HCT116 (cell line): ENCODE measurements at regions not wholly inside any gene's neighbourhood (a gene's known extent, or its start where the extent isn't known, plus 50 kb on each side); places are given as distances from the start of the nearest gene placed in this dataset.

Source experiments
- CEBPB ChIP-seq: IDR thresholded peaks from 2 replicates; pipeline ENCODE4 v1.6.1; 2012; ENCODE audit warnings: low read depth
- EGR1 ChIP-seq: IDR thresholded peaks from 2 replicates; pipeline ENCODE4 v1.6.1; 2012; ENCODE audit warnings: low read depth
- EZH2 ChIP-seq: fragments of 200-600 bp; sonication (generic); IDR thresholded peaks from 2 replicates; pipeline ENCODE4 v1.6.1; 2017; ENCODE audit warnings: antibody characterized with exemption, mixed run types
- POLR2A ChIP-seq: IDR thresholded peaks from 2 replicates; pipeline ENCODE4 v1.7.0; 2011; ENCODE audit warnings: borderline replicate concordance; ENCODE audit not compliant: insufficient read depth, insufficient read length; ENCODE audit errors: extremely low read depth
- POLR2AphosphoS5 ChIP-seq: IDR thresholded peaks from 2 replicates; pipeline ENCODE4 v1.6.1; 2011; ENCODE audit warnings: mild to moderate bottlenecking, low read depth, low read length, moderate library complexity
- RAD21 ChIP-seq: IDR thresholded peaks from 2 replicates; pipeline ENCODE4 v1.6.1; 2012; ENCODE audit warnings: low read depth, mild to moderate bottlenecking
- SIN3A ChIP-seq: IDR thresholded peaks from 2 replicates; pipeline ENCODE4 v1.6.1; 2012; ENCODE audit warnings: low read depth
- SRF ChIP-seq: IDR thresholded peaks from 2 replicates; pipeline ENCODE4 v1.6.1; 2012; ENCODE audit warnings: low read depth
- ZNF274 ChIP-seq: fragments of 200-500 bp; sonication (Bioruptor generic); IDR thresholded peaks from 2 replicates; pipeline ENCODE4 v1.6.1; 2014; ENCODE audit warnings: mild to moderate bottlenecking, low read depth, low read length, inconsistent platforms
- TF ChIP-seq, protein P1 (sequence below): IDR thresholded peaks from 2 replicates; pipeline ENCODE4 v1.6.1; 2012
- TF ChIP-seq, protein P2 (sequence below), 3 experiments: fragments of 200-600 bp in 1 of 3; sonication (generic) in 1 of 3; IDR thresholded peaks in 2 of 3; conservative IDR thresholded peaks in 1 of 3; 2 replicates each; pipeline ENCODE4 v1.5.1; 2012 to 2017; ENCODE audit warnings: low read depth in 2 of 3, low read length in 2 of 3, antibody characterized with exemption in 1 of 3, borderline replicate concordance in 1 of 3, control low read depth in 1 of 3, mild to moderate bottlenecking in 1 of 3, mixed read lengths in 1 of 3, mixed run types in 1 of 3, moderate library complexity in 1 of 3; ENCODE audit not compliant: insufficient read depth in 1 of 3
- TF ChIP-seq, protein P3 (sequence below): IDR thresholded peaks from 2 replicates; pipeline ENCODE4 v1.6.1; 2011; ENCODE audit warnings: mild to moderate bottlenecking, low read length, moderate library complexity; ENCODE audit not compliant: insufficient replicate concordance; ENCODE audit errors: extremely low read depth
- TF ChIP-seq, protein P4 (sequence below): IDR thresholded peaks from 2 replicates; pipeline ENCODE4 v1.6.1; 2012; ENCODE audit warnings: low read depth

DNA sequence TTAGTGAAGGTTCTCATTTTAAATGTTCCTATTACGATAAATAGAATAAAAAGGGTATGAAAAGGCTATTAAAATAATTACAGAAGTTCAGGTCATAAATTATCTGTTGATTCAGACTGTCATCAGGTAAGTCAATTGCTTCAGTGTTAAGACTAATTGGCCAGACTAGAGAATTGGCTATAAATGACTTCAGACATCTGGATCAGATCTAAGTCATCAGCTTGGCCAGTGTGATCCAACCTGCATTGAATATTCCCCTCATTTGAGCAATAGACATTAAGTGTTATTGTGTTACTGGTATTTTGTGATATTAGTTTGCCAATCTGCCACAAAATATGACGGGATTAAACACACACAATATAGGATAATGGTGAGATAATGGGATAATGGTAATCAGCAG lies 377.6 kb upstream of the CITED2 start:
- TF ChIP-seq, protein P1, sequence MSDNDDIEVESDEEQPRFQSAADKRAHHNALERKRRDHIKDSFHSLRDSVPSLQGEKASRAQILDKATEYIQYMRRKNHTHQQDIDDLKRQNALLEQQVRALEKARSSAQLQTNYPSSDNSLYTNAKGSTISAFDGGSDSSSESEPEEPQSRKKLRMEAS = no peak
- TF ChIP-seq EZH2 (no peak), POLR2A (no peak), RAD21 (no peak), ZNF274 (no peak), SRF (no peak), POLR2AphosphoS5 (no peak), SIN3A (no peak), EGR1 (no peak), CEBPB (no peak)
- TF ChIP-seq, protein P2, sequence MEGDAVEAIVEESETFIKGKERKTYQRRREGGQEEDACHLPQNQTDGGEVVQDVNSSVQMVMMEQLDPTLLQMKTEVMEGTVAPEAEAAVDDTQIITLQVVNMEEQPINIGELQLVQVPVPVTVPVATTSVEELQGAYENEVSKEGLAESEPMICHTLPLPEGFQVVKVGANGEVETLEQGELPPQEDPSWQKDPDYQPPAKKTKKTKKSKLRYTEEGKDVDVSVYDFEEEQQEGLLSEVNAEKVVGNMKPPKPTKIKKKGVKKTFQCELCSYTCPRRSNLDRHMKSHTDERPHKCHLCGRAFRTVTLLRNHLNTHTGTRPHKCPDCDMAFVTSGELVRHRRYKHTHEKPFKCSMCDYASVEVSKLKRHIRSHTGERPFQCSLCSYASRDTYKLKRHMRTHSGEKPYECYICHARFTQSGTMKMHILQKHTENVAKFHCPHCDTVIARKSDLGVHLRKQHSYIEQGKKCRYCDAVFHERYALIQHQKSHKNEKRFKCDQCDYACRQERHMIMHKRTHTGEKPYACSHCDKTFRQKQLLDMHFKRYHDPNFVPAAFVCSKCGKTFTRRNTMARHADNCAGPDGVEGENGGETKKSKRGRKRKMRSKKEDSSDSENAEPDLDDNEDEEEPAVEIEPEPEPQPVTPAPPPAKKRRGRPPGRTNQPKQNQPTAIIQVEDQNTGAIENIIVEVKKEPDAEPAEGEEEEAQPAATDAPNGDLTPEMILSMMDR (IDR thresholded peaks at IDR 0.05 in 2 of 3, conservative IDR thresholded peaks at IDR 0.05 in 1 of 3; ENCODE audit: borderline replicate concordance in 1 of 3, insufficient read depth in 1 of 3, low read depth in 2 of 3, low read length in 2 of 3) = no peak
- TF ChIP-seq, protein P3, sequence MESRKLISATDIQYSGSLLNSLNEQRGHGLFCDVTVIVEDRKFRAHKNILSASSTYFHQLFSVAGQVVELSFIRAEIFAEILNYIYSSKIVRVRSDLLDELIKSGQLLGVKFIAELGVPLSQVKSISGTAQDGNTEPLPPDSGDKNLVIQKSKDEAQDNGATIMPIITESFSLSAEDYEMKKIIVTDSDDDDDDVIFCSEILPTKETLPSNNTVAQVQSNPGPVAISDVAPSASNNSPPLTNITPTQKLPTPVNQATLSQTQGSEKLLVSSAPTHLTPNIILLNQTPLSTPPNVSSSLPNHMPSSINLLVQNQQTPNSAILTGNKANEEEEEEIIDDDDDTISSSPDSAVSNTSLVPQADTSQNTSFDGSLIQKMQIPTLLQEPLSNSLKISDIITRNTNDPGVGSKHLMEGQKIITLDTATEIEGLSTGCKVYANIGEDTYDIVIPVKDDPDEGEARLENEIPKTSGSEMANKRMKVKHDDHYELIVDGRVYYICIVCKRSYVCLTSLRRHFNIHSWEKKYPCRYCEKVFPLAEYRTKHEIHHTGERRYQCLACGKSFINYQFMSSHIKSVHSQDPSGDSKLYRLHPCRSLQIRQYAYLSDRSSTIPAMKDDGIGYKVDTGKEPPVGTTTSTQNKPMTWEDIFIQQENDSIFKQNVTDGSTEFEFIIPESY = no peak
- TF ChIP-seq, protein P4, sequence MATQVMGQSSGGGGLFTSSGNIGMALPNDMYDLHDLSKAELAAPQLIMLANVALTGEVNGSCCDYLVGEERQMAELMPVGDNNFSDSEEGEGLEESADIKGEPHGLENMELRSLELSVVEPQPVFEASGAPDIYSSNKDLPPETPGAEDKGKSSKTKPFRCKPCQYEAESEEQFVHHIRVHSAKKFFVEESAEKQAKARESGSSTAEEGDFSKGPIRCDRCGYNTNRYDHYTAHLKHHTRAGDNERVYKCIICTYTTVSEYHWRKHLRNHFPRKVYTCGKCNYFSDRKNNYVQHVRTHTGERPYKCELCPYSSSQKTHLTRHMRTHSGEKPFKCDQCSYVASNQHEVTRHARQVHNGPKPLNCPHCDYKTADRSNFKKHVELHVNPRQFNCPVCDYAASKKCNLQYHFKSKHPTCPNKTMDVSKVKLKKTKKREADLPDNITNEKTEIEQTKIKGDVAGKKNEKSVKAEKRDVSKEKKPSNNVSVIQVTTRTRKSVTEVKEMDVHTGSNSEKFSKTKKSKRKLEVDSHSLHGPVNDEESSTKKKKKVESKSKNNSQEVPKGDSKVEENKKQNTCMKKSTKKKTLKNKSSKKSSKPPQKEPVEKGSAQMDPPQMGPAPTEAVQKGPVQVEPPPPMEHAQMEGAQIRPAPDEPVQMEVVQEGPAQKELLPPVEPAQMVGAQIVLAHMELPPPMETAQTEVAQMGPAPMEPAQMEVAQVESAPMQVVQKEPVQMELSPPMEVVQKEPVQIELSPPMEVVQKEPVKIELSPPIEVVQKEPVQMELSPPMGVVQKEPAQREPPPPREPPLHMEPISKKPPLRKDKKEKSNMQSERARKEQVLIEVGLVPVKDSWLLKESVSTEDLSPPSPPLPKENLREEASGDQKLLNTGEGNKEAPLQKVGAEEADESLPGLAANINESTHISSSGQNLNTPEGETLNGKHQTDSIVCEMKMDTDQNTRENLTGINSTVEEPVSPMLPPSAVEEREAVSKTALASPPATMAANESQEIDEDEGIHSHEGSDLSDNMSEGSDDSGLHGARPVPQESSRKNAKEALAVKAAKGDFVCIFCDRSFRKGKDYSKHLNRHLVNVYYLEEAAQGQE = no peak
